Activated CD8-positive, alpha-beta T cell treated with anti-CD3 and anti-CD28 coated beads for 36 hours (primary cell): ENCODE measurements at regions not wholly inside any gene's neighbourhood (a gene's known extent, or its start where the extent isn't known, plus 50 kb on each side); places are given as distances from the start of the nearest gene placed in this dataset.

Experiments
- ATAC-seq: fragments of 200-7000 bp; cut with Tn5 transposase; one replicate; pipeline ENCODE4 v1.10.0; 2021; ENCODE audit warnings: mild to moderate bottlenecking, moderate library complexity
- CTCF ChIA-PET: fragments of 350-600 bp; sonication (Branson Sonifier 250); formaldehyde crosslinking; loops from one replicate; lab custom pipeline; 2021; ENCODE audit warnings: antibody characterized with exemption; lab: Charles Lee
- POLR2A ChIA-PET: fragments of 350-600 bp; sonication (Branson Sonifier 250); formaldehyde crosslinking; loops from one replicate; lab custom pipeline; 2021; ENCODE audit warnings: antibody characterized with exemption; lab: Charles Lee
- DNase-seq: peaks from one replicate; pipeline ENCODE4 v3.0.0-alpha.2; 2020
- H3K27ac Mint-ChIP-seq: one replicate; pipeline ENCODE4 v1.8.0; 2021; ENCODE audit warnings: mild to moderate bottlenecking, mixed read lengths
- H3K27me3 Mint-ChIP-seq: one replicate; pipeline ENCODE4 v1.8.0; 2021; ENCODE audit warnings: mixed read lengths
- H3K36me3 Mint-ChIP-seq: one replicate; pipeline ENCODE4 v1.8.0; 2021; ENCODE audit warnings: low read depth, mixed read lengths
- H3K4me1 Mint-ChIP-seq: one replicate; pipeline ENCODE4 v1.8.0; 2021; ENCODE audit warnings: low read depth, mixed read lengths
- H3K4me3 Mint-ChIP-seq: one replicate; pipeline ENCODE4 v1.8.0; 2021; ENCODE audit warnings: mild to moderate bottlenecking, moderate library complexity, mixed read lengths
- H3K9me3 Mint-ChIP-seq: one replicate; pipeline ENCODE4 v1.8.0; 2021; ENCODE audit warnings: mixed read lengths
- intact Hi-C: fragments of 100-400 bp; cut with micrococcal nuclease; formaldehyde crosslinking; loops from one replicate; pipeline ENCODE4 v1.10.0; 2022
- TF ChIP-seq, protein P1 (sequence below): fragments of 200-600 bp; IDR thresholded peaks from one replicate; pipeline ENCODE4 v1.8.0; 2022; ENCODE audit warnings: antibody characterized with exemption, mild to moderate bottlenecking

DNA sequence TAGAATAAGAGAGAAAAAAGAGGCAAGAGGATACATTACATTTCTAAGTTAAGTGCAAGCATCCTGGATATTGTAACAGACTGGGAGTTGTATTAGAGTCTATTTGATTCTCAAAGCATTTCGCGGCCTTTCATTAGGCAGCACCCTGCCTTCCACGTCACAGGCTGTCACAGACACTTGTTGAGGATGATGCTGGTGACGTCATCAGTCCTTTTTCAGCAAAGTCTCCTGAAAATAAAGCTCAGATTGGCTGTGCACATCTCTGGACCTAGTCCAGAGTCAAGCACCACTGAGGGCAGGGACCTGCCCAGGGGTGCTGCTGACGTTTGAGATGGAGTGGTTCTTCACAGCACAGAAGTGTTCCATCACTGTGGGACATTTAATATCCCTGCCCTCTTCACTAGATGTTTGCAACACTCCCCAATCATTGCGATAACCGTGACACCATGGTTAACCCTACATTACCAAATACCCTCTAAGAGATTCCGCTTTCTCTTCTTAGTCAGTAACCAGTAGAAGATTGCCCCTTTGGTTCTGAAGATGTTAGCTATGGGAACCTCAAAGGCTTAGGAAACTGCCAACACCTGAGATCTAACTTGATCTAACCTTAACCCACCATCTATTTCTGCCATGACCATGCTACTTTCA is 72.7 kb upstream of the F3 start:
- Mint-ChIP-seq H3K27ac (no peak overlapping the region), H3K4me3 (no peak overlapping the region), H3K27me3 (peaks cover 1% of the 10 kb centered on the region), H3K9me3 (peaks cover 7% of the 10 kb centered on the region), H3K4me1 (no peaks in the 10 kb centered on the region), H3K36me3 (no peaks in the 10 kb centered on the region)
- ATAC-seq (no peak), DNase-seq (no peak)
- ChIA-PET CTCF (interaction anchor here (1.3 kb wide), 1 partner anchor 21 kb away, joined by 3 read pairs; no protein-coding TSS in a partner anchor), POLR2A (no interaction called here)
- TF ChIP-seq, protein P1, sequence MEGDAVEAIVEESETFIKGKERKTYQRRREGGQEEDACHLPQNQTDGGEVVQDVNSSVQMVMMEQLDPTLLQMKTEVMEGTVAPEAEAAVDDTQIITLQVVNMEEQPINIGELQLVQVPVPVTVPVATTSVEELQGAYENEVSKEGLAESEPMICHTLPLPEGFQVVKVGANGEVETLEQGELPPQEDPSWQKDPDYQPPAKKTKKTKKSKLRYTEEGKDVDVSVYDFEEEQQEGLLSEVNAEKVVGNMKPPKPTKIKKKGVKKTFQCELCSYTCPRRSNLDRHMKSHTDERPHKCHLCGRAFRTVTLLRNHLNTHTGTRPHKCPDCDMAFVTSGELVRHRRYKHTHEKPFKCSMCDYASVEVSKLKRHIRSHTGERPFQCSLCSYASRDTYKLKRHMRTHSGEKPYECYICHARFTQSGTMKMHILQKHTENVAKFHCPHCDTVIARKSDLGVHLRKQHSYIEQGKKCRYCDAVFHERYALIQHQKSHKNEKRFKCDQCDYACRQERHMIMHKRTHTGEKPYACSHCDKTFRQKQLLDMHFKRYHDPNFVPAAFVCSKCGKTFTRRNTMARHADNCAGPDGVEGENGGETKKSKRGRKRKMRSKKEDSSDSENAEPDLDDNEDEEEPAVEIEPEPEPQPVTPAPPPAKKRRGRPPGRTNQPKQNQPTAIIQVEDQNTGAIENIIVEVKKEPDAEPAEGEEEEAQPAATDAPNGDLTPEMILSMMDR, result no peak
- intact Hi-C loops, result no loop called here

DNA sequence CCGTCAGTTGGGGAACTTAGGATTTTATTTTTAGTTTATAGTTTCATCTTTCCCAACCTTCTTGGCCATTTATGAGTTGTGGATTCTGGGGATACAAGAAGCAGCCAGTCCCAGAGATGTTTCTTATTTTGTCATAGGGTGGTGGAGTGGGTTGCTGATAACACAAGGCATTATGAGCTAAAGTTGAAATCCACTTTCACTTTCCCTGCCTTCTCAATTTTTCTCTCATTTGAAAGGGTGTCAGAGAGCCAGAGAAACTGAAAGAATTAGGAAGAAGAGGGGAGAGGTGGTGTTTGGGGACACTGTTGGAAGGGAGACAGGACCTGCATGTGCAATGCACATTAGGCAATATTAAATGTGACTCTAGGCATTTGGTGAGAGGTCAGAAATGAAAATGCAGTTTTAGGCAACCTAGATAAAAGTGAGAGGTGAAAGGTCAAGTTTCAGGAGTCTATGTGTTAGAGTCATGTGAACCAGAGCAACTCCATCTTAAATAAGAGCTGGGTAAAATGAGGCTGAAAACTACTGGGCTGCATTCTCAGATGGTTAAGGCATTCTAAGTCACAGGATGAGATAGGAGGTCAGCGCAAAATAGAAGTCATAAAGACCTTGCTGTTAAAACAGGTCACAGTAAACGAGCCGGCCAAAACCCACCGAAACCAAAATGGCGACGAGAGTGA is 71.1 kb upstream of the F3 start:
- CTCF ChIA-PET, result no interaction called here
- no peaks in the 10 kb centered on the region for H3K4me1 Mint-ChIP-seq
- no peak for ATAC-seq
- DNase-seq, result no peak
- H3K27me3 Mint-ChIP-seq, result peaks cover 1% of the 10 kb centered on the region
- H3K9me3 Mint-ChIP-seq, result no peaks in the 10 kb centered on the region
- H3K4me3 Mint-ChIP-seq, result no peak overlapping the region
- intact Hi-C loops, result no loop called here
- POLR2A ChIA-PET, result no interaction called here
- TF ChIP-seq, protein P1, result no peak
- no peak overlapping the region for H3K27ac Mint-ChIP-seq
- no peaks in the 10 kb centered on the region for H3K36me3 Mint-ChIP-seq

DNA sequence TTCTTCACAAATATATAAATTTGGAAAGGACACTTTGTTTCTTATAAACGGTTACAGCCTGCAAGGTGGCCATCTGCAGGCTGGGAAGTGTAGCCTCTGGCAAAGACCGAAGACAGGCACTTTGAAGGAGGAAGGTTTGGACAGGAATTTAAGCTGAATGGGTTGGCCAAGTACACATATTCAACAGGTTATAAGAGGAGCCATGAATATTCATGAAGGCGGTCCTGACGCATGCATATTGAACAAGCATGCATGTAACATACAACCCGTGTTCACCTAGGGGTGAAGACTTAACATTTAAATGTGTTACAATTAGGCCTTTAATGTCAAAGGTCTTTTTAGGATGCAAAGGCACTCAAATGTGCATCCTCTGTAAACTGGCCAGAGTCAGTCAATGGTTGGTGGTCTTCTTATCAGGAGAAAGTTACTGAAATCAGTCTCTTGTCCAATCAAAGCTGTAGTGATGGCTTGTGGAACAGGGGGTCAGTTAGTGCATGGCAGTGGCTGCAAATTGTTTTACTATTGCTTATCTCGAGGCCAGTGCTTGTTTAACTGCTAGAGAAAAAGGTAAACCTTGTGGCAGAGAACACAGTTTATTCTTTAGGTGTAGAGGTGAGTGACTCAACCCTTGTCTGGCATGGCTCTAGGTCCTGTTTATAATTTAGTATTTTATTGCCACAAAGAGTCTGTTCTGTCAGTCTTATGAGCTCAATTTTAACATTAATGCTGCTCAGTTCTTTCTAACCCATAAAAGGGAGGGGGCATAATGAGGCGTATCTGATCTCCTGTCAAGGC is 70.3 kb upstream of the F3 start:
- Mint-ChIP-seq H3K27ac (no peak overlapping the region), H3K27me3 (peaks cover 1% of the 10 kb centered on the region), H3K4me1 (no peaks in the 10 kb centered on the region), H3K36me3 (no peaks in the 10 kb centered on the region), H3K9me3 (no peaks in the 10 kb centered on the region), H3K4me3 (no peak overlapping the region)
- intact Hi-C loops, result no loop called here
- ChIA-PET POLR2A (no interaction called here), CTCF (no interaction called here)
- TF ChIP-seq, protein P1, result no peak
- ATAC-seq (no peak), DNase-seq (no peak)

DNA sequence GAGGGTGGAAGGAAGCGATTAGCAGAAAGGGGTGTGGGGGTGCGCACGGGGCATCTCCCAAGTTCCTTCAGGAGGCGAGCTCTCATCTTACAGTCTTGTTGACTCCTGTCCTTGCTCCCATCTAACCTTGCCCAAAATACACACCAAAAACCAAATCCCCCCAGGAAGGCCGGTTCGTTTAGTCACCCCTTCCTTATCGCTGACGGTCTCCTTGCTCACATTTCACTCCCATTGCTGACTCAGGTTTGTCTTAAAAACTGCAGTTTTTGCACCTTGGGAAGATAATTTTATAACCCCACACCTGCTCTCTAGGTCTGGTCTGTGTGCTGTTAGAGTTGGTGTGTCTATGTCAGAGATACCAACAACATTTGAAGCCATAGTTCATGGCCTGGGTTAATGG is 68.1 kb upstream of the F3 start:
- Mint-ChIP-seq H3K4me1 (no peaks in the 10 kb centered on the region), H3K27ac (no peak overlapping the region), H3K4me3 (no peak overlapping the region)

More for the DNA sequence above, 68.1 kb upstream of the F3 start:
- Mint-ChIP-seq H3K36me3 (no peaks in the 10 kb centered on the region), H3K9me3 (no peaks in the 10 kb centered on the region), H3K27me3 (peaks cover 3% of the 10 kb centered on the region)
- ATAC-seq (no peak), DNase-seq (no peak)
- TF ChIP-seq, protein P1, result no peak
- ChIA-PET CTCF (no interaction called here), POLR2A (no interaction called here)
- intact Hi-C loops, result no loop called here
